Globus pallidus (tissue), 1 donor: ENCODE measurements at regions not wholly inside any gene's neighbourhood (a gene's known extent, or its start where the extent isn't known, plus 50 kb on each side); places are given as distances from the start of the nearest gene placed in this dataset.

Source experiments
- DNase-seq: peaks from one replicate; pipeline ENCODE4 v3.0.0-alpha.2; 2015; ENCODE audit warnings: low spot score

GRCh38 chr4:114537352-114537751, 61.3 kb upstream of the UGT8 start:
- no peak for DNase-seq

GRCh38 chr4:114538012-114538617, 60.5 kb upstream of the UGT8 start:
- no peak for DNase-seq

GRCh38 chr4:114539985-114540384, 58.6 kb upstream of the UGT8 start:
- no peak for DNase-seq

GRCh38 chr4:114547340-114548134, 51.1 kb upstream of the UGT8 start:
- no peak for DNase-seq
